DND-41 (cell line): ENCODE measurements at regions not wholly inside any gene's neighbourhood (a gene's known extent, or its start where the extent isn't known, plus 50 kb on each side); places are given as distances from the start of the nearest gene placed in this dataset.

Experiments used
- ATAC-seq: fragments of 200-7000 bp; cut with Tn5 transposase; 3 replicates; pipeline ENCODE4 v1.9.1; 2021; ENCODE audit warnings: low read depth; ENCODE audit not compliant: insufficient read depth
- DNase-seq: peaks from one replicate; pipeline ENCODE4 v3.0.0-alpha.2; 2020
- H2AFZ ChIP-seq: 2 replicates; pipeline ENCODE4 v1.6.0; 2012; ENCODE audit warnings: low read depth, low read length
- H3K27ac ChIP-seq: 2 replicates; pipeline ENCODE4 v1.5.1; 2012; ENCODE audit warnings: low read length, inconsistent platforms
- H3K27me3 ChIP-seq: fragments of 200-600 bp; sonication (generic); 2 replicates; pipeline ENCODE4 v1.6.0; 2012; ENCODE audit warnings: low read length, mild to moderate bottlenecking, inconsistent platforms; ENCODE audit not compliant: insufficient read depth, poor library complexity
- H3K36me3 ChIP-seq: 2 replicates; pipeline ENCODE4 v1.5.1; 2012; ENCODE audit warnings: low read length, inconsistent platforms; ENCODE audit not compliant: insufficient read depth
- H3K4me1 ChIP-seq: 2 replicates; pipeline ENCODE4 v1.5.1; 2012; ENCODE audit warnings: mild to moderate bottlenecking, low read length; ENCODE audit not compliant: insufficient read depth
- H3K4me2 ChIP-seq: 2 replicates; pipeline ENCODE4 v1.6.0; 2012; ENCODE audit warnings: mild to moderate bottlenecking, moderate library complexity, low read length, inconsistent platforms; ENCODE audit not compliant: insufficient read depth
- H3K4me3 ChIP-seq, 2 experiments: fragments of 200-600 bp in 1 of 2; shearing (Covaris generic) in 1 of 2; 2 replicates each; pipeline ENCODE4 v1.5.1; 2012 to 2016; ENCODE audit warnings: inconsistent platforms in 2 of 2, low read length in 2 of 2, mild to moderate bottlenecking in 2 of 2, low read depth in 1 of 2, moderate library complexity in 1 of 2
- H3K79me2 ChIP-seq: 2 replicates; pipeline ENCODE4 v1.6.0; 2012; ENCODE audit warnings: low read length, inconsistent platforms; ENCODE audit not compliant: insufficient read depth
- H3K9ac ChIP-seq: 2 replicates; pipeline ENCODE4 v1.6.0; 2012; ENCODE audit warnings: low read depth, mild to moderate bottlenecking, inconsistent platforms, low read length, moderate library complexity
- H3K9me3 ChIP-seq: 2 replicates; pipeline ENCODE4 v1.5.1; 2012; ENCODE audit warnings: low read length, moderate library complexity, mild to moderate bottlenecking, inconsistent platforms; ENCODE audit not compliant: insufficient read depth, severe bottlenecking
- H4K20me1 ChIP-seq: 2 replicates; pipeline ENCODE4 v1.6.0; 2012; ENCODE audit warnings: low read length; ENCODE audit not compliant: insufficient read depth
- EZH2 ChIP-seq: IDR thresholded peaks from 3 replicates; pipeline ENCODE4 v1.6.1; 2012; ENCODE audit warnings: borderline replicate concordance, low read depth, mild to moderate bottlenecking, moderate library complexity, low read length, inconsistent platforms; ENCODE audit not compliant: severe bottlenecking
- TF ChIP-seq, protein P1 (sequence below): IDR thresholded peaks from 2 replicates; pipeline ENCODE4 v1.5.1; 2012; ENCODE audit warnings: borderline replicate concordance, low read length, moderate library complexity, mild to moderate bottlenecking; ENCODE audit not compliant: poor library complexity, severe bottlenecking; ENCODE audit errors: extremely low read depth

DNA sequence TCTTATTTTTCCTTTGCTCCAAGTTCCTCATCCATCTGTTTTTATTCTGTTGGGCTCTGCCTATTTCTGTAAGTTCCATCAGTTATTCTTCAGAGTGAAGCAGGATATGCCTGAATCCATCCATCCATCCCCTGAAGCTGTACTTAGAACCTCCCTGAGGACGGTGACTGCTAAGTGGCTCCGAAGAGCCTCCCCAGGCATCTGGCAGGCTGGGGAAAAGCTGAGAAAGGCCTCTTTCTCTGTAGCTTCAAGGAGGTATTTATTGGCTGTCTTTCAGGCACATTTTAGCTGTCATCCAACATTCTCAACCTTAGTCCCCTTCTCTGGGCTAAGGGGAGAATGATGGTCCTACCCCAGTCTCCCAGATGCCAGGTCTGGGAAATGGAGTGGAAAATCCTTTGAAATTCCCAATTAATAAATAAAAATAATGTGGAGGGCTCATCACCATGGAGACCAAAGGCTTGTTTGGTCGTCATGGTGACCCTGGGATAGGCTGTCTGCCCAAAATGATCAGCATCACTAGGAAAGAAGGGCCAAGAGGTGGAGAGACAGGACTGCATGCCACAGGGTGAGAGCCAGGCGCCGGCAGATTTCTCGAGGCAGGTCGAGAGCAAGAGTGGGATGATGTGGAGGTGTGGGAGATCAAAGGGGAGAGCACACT lies 82.0 kb downstream of the UBIAD1 start:
- no peak for TF ChIP-seq EZH2
- TF ChIP-seq, protein P1, sequence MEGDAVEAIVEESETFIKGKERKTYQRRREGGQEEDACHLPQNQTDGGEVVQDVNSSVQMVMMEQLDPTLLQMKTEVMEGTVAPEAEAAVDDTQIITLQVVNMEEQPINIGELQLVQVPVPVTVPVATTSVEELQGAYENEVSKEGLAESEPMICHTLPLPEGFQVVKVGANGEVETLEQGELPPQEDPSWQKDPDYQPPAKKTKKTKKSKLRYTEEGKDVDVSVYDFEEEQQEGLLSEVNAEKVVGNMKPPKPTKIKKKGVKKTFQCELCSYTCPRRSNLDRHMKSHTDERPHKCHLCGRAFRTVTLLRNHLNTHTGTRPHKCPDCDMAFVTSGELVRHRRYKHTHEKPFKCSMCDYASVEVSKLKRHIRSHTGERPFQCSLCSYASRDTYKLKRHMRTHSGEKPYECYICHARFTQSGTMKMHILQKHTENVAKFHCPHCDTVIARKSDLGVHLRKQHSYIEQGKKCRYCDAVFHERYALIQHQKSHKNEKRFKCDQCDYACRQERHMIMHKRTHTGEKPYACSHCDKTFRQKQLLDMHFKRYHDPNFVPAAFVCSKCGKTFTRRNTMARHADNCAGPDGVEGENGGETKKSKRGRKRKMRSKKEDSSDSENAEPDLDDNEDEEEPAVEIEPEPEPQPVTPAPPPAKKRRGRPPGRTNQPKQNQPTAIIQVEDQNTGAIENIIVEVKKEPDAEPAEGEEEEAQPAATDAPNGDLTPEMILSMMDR = no peak
- Histone ChIP-seq H3K27ac (no peak overlapping the region), H3K4me1 (no peaks in the 10 kb centered on the region), H3K36me3 (no peaks in the 10 kb centered on the region), H3K4me3 (no peak overlapping the region), H3K9ac (no peak overlapping the region), H4K20me1 (no peaks in the 10 kb centered on the region; the same call in 1 of the 2 replicates), H3K4me2 (no peak overlapping the region), H3K27me3 (no peaks in the 10 kb centered on the region), H3K79me2 (no peaks in the 10 kb centered on the region), H2AFZ (no peak overlapping the region), H3K9me3 (no peaks in the 10 kb centered on the region)
- DNase-seq (no peak), ATAC-seq (no peak; the same call in 2 of the 3 replicates)

DNA sequence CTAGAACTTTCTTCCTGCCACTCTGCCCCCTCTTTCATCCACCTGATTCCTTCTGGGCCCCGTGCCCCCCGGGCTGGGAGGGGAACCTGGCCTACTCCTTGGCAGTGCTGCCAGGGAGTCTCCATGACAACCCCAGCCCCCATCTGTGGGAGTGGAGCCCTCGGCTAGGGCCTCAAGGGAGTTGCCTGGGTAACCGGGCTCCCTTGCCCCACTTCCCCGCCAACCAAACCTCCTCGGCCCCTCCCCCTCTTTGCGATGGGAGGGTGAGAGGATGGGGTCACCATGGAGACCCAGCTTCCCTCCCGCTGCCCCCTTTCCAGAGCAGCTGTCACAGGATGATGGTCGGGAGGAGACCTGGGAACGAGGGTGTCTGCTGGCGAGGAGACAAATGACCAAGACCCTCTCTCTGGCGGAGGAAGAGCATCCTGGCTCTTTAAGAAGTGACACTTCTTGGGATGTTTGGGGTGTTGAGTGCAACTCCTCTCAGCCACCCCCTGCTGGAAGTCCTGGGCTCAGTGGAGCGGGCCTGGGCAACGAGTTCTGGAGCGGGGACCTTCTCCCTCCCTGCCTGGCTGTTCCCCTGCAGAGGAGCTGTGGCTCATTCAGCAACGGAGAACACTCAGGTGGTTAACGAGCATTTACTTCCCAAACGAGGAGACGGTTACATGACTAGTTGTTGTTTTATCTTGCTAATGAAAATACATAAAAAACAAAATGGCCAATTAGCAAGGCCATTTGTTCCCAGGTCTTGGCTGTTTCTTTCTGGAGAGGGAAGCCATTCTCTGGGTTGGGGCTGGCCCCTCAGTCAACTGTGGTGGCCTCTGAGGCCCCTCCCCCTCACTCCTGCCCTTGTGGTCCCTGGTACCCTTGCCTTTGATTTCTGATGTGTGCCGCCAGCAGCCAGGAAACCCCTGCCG lies 82.8 kb downstream of the UBIAD1 start:
- H3K9me3 ChIP-seq = no peaks in the 10 kb centered on the region
- no peak overlapping the region for H3K4me2 ChIP-seq
- ATAC-seq (peak; percentile 35; the same call in 1 of the 3 replicates), DNase-seq (peak; percentile 29)
- no peak overlapping the region for H3K27ac ChIP-seq
- no peaks in the 10 kb centered on the region for H3K4me1 ChIP-seq
- TF ChIP-seq, protein P1 = no peak
- TF ChIP-seq EZH2 = no peak
- H3K4me3 ChIP-seq = no peak overlapping the region
- no peak overlapping the region for H2AFZ ChIP-seq
- no peaks in the 10 kb centered on the region for H3K36me3 ChIP-seq
- H3K27me3 ChIP-seq = no peaks in the 10 kb centered on the region
- no peak overlapping the region for H3K9ac ChIP-seq
- H4K20me1 ChIP-seq = no peaks in the 10 kb centered on the region; the same call in 1 of the 2 replicates
- no peaks in the 10 kb centered on the region for H3K79me2 ChIP-seq

DNA sequence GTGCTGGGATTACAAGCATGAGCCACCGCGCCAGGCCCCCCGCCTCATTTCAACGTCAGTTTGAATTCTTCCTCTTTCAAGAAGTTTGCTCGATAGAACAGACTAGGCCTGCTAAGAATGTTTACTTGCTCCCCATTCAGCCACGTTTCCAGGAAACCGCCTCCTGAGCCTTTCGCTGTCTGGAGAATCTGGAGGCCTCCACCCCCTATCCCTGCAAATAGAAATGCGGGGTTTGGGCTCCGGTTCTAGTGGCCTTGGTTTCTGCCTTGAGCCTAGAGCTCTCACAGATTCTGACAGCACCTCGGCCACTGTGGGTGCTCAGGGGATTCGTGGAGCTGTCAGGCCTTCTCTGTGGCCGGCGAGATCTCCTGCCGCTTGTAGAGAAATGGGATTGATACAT lies 84.3 kb downstream of the UBIAD1 start:
- Histone ChIP-seq H3K9ac (no peak overlapping the region), H2AFZ (no peak overlapping the region), H3K79me2 (no peaks in the 10 kb centered on the region), H3K27me3 (no peaks in the 10 kb centered on the region), H3K9me3 (no peaks in the 10 kb centered on the region), H3K4me2 (no peak overlapping the region), H3K36me3 (no peaks in the 10 kb centered on the region), H3K4me3 (no peak overlapping the region), H3K4me1 (no peaks in the 10 kb centered on the region), H3K27ac (no peak overlapping the region), H4K20me1 (no peaks in the 10 kb centered on the region; the same call in 1 of the 2 replicates)
- ATAC-seq (no peak), DNase-seq (no peak)
- TF ChIP-seq EZH2 = no peak
- TF ChIP-seq, protein P1 = no peak
